TTC549 (cell line): ENCODE measurements at regions not wholly inside any gene's neighbourhood (a gene's known extent, or its start where the extent isn't known, plus 50 kb on each side); places are given as distances from the start of the nearest gene placed in this dataset.
A peak's percentile ranks its signal among the peaks of the same experiment; 100 is the strongest.
"Not testable (repeated sequence)": the region's sequence is repeated elsewhere in the genome, so short reads cannot be mapped to it uniquely, and the experiment has no call there.

Experiments used
- FAIRE-seq: peaks from 2 replicates; lab custom pipeline; 2012; peaks lifted over from hg19 to GRCh38; lab: Jason Lieb, UNC

DNA sequence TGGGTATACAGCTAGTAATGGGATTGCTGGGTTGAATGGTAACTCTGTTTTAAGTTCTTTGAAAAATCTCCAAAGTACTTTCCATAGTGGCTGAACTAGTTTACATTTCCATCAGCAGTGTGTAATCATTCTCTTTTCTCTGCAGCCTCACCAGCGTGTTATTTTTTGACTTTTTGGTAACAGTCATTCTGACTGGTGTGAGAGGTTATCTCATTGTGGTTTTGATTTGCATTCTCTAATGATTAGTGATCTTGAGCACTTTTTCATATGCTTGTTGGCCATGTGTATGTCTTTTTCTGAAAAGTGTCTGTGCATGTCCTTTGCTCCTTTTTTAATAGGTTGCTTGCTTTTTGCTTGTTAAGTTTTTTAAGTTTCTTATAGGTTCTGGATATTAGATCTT lies 194.2 kb upstream of the PHACTR1 start:
- FAIRE-seq: no peak

DNA sequence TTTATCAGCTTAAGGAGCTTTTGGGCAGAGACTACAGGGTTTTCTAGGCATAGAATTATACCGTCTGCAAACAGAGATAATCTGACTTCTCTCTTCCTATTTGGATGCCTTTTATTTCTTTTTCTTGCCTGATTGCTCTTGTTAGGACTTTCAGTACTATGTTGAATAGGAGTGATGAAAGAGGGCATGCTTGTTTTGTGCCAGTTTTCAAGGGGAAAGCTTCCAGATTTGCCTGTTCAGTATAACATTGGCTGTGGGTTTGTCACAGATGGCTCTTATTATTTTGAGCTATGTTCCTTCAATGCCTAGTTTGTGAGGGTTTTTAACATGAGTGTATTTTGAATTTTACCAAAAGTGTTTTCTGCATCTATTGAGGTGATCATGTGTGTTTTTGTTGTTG lies 192.8 kb upstream of the PHACTR1 start:
- FAIRE-seq: no peak

DNA sequence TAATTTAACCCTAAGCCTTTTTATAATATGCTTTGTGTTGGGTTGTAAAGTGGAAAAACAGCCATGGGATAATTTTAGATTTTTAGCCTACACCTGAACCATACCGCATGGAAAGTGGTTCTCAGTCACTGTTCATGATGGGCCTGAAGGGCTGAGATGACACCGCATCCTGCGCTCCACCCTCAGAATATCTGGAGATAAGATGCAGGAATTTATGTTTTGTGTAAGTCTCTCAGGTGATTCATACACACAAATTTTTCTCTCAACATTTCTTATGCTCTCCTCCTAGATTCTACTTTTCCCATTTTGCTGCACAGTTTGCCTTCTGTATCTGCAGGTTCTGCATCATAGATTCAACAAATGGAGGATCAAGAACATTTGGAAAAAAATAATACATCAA lies 191.3 kb upstream of the PHACTR1 start:
- FAIRE-seq: no peak

DNA sequence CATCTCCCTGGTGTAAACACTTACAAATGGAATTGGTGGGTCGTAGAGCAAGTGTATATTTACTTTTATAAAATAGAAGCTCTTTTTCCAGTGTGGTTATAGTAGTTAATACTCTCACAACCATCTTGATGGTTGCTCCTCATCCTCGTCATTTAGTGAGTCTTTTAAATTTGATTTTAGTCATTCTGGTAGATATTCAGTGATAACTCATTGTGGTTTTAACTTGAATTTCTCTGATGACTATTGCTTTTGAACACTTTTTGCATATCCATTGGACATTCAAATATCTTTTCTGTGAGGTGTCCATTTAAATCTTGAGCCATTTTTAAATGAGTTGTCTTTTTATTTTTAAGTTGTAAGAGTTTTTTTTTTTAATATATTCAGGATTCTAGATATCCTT lies 189.2 kb upstream of the PHACTR1 start:
- peak; percentile 38 for FAIRE-seq

DNA sequence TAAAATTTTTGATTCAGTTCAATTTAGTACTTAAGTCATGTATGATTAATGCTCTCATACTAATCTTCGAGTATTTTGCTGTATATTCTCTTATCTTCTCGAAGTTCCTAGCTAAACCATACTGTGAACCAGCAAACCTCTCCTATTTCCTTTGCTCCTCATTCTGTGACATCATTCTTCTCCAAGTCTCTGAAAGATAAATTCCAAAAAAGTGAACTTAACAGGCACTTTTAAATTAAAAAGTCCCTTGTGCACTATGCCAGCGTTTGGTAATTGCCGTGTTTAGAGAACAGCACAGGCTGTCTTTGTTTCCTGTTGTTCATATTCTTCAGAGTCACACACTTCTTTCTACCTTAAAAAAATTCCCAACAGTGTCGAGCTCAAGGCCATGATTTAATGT lies 188.4 kb upstream of the PHACTR1 start:
- FAIRE-seq: no peak

DNA sequence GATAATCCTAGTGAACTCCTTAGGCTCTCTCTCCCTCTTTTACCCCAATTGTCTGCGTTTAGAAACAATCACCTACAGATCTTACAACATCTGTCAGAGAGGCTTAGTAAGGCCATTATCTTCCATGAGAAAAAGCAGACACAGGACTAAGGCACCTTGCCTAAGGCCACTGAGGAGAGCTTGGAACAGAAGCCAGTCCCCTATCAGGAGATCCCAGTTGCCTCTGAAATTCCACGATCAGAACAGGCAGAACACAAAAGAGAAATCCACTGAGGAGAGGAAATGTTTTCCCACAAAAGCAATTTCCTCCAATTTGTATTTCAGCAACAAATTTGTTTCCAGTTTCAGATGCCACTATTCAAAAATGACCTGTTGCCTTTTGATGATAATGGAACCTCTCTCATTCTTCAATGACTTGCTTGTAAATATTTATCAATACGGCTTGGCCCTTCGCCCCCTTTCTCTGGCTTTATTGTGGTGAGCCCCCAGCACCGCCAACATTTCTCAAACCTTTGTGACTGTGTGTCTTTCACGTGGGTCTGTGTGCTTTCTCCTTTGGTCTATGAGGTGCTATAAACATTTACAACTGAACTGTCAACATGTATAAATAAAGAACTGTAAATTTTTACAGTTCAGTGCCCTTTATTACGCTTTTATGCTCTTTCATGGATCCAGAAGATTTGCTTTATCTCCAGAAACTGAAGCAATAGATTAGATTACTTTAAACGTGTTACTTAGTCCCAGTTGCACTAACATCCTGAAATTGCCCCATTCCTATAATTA lies 187.8 kb upstream of the PHACTR1 start:
- no peak for FAIRE-seq

DNA sequence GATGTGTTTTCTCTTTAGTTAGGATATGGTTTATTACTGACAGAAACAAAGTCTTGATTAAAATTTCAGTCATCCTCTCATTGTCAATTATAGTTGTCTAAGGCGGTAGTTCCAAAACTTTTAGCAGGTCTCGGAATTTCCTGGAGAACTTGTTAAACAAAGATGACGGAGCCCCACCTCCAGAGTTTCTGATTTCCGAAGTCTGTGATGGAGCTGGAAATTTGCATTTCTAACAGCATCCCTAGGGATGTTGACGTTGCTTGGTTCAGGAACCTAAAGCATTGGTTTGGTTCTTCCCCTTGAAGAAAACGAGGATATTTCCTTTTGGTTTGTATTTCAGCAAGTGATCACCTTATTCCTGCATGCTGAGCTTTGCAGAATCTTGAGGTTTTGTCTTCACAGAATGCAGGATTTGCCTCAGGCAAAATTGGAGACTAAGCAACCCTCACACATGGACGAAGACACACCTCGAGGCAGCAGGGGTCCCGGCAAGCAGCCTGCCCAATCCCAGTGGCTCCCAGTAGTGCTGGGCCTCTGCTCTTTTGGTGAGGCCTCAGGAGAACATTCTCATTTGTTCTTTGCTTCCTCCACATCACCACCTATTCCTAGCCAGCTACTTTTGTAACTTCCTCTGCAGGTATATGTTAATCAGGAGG lies 187.1 kb upstream of the PHACTR1 start:
- FAIRE-seq: no peak

DNA sequence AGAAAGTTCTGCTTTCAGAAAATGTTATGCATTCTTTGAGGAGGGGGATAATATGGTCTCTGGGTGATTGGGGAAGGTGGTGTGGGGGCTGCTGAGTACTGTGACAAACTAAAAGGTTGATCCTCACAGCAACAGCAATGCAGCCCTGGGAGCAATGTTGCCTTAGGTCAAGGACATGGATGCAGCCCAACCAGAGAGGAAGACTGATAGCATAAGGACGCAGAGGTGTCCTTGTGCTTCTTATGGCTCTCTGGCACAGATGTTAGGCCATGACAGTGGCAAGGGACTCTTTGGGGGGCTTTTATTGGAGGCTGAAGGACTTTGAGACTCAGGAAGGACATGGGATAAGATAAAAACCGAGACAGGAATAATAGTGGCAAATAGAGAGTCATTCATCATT lies 186.2 kb upstream of the PHACTR1 start:
- FAIRE-seq: no peak

DNA sequence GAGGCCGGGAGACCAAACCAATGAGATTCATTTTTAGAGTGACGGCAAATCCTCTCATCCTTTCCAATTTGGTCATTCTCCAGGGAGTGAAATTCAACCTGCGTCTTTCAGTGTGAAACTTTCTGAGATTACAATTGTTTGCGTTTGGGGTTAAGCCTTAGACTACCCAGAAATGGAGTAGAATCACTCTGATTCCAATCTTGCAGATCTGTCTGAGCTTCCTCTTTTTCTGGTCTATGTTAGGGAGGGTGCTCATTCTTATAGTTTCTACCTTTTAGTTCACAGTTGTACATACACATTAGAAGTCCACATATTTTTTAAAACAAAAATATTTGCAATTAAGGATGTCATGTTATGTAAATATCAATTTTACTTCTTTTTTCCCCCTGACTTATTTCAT lies 183.0 kb upstream of the PHACTR1 start:
- peak; percentile 90 for FAIRE-seq

DNA sequence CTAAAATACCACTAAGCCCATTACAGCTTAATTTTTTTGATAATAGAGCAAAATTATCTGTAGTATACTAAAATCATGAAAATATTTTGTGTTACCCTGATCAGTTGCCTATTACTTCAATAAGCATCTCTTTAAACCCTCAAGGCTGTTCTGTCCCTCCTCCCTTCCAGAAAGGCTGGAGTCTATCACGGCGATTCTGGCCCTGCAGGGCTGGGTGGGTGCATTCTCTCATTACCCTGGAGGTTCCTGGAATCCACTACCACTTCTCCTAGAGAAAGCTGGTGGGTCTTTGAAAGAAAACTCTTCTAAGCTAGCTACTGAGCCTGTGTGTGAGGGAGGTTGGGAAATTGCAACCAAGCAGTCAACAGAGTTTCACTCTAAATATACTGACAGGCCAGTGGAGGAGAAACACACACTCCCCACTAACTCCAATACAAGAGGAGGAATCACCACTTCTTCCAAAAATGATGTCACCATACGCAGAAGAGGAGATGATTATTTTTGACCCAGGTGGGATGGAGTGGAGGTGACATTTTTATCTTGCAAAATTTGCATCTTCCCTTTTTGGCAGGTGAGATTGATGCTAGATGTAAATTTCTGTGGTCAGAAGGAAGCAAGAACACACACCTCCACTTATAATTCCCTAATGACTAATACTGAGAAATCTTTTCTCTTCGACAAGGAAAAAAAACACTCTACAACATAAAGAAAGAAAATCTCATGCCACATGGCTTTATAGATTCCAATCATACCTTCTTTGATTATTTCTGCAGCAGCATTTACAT lies 182.3 kb upstream of the PHACTR1 start:
- no peak for FAIRE-seq

DNA sequence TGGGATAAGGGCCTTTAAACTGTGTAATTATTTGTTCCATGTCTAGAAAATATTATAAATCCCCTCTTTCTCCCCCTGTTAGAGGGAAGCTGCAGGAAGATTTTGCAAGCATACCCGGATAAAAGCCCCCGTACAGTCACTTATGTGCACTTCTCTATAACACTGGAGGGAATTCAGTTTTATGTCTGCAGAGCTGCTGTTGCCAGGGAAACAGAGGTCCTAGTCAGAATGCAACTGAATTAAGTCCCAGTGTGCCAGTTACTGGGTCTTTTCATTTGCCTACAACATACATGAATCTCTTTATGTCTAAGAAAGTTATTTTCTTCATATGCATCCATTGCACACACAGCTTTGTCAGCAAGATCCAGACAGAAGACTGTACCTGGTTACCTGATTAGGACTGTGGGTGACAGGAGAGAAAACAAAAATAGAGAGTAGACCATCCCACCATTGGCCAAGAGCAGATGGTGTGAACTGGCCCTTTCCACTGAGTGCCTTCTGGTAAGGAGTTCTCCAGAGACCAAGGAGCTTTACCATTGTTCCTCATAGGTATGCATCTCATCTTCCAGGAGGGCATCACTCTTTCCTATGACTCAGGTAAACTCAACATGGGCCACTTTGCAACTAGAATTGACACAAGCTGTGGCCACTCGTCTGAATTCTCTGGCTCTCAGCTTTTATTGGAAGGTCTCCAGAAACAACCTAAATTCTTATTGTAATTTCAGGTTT lies 180.8 kb upstream of the PHACTR1 start:
- FAIRE-seq: no peak

DNA sequence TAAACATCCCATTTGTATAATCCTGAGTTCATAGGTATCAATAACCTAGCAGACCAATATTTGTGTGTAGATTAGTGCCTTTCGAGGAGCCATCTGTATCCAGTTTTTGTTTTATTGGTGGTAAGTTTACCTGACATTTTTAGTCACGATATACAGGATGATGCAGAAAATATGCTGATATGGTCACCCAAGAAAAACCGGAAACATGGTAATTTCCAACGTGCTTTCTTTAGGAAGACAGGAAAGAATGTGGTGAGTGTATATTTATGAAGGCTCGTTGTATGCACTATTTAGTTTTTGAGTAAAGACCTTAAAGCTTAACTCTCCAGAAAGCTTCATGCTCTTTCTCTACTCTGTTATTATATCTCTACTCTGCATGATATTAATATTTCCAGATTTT lies 180.2 kb upstream of the PHACTR1 start:
- no peak for FAIRE-seq

DNA sequence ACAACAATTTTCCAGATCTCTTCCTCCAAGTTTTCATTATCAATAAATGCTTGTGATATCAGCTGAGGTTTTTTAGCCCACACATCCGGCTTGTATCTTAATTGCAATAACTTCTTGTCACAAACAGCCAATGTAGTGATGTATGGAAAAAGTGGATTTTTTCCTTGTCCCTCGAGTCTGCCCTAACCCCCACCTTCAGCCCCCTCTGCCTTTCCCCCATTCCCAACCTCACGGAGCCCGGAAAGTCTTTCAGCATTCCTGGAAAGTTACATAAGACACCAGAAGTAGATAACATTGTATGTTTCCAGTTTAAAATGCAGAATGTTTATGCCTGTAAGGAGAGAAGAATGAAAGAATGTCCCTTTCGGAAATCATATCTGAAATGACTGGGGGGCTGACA lies 179.2 kb upstream of the PHACTR1 start:
- FAIRE-seq: no peak

DNA sequence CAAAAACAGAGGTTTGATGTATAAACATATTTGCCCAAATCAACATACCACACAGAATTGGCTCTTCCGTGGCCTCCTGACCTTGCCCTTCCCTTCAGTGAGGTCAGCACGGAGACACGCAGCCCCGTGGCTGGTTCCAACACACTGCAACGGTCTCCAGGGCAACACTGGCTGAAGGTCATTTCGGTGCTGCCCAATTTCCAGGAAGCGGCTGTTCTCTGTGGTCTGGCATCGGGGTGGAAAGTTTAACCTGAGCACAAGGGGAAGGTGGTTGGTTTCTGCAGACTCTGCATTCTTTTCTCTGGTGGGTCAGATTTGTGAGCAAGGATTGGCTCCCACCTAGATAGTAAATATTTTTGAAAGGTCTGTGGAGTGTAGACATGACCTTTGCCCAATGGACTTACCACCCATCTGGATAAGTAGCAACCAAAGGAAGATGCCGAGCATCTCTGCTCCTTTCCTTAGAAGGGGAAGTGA lies 177.6 kb upstream of the PHACTR1 start:
- FAIRE-seq: peak; percentile 93

DNA sequence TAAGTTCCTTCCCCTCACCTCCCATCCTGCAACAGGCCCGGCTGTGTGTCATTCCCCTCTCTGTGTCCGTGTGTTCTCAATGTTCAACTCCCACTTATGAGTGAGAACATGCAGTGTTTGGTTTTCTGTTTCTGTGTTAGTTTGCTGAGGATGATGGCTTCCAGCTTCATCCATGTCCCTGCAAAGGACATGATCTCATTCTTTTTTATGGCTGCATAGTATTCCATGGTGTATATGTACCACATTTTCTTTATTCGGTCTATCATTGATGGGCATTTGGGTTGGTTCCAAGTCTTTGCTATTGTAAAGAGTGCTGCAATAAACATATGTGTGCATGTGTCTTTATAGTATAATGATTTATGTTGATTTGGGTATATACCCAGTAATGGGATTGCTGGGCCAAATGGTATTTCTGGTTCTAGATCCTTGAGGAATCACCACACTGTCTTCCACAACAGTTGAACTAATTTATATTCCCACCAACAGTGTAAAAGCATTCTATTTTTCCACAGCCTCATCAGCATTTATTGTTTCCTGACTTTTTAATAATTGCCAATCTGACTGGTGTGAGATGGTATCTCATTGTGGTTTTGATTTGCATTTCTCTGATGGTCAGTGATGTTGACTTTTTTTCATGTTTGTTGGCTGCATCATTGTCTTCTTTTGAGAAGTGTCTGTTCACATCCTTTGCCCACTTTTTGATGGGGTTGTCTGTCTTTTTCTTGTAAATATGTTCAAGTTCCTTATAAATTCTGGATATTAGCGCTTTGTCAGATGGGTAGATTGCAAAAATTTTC lies 174.1 kb upstream of the PHACTR1 start:
- FAIRE-seq: not testable (repeated sequence)

DNA sequence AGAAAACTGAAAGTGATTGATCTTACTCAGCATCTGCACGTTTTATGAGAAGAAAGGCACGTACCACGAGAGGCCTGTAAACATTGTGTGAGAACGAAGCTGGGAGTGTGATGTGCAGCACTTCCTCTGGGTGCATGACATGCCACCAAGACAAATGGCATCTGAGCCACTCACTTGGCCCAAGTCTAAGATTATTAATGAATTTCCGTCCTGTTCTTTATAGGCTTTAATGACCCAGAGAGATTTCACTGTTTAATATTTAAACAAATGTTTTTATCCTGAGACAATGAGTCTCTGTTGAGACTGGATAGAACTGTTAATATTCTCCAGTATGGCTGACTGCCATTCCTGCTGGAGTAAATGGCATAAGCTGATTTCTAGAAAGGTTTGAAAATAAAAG lies 172.6 kb upstream of the PHACTR1 start:
- peak; percentile 31 for FAIRE-seq

DNA sequence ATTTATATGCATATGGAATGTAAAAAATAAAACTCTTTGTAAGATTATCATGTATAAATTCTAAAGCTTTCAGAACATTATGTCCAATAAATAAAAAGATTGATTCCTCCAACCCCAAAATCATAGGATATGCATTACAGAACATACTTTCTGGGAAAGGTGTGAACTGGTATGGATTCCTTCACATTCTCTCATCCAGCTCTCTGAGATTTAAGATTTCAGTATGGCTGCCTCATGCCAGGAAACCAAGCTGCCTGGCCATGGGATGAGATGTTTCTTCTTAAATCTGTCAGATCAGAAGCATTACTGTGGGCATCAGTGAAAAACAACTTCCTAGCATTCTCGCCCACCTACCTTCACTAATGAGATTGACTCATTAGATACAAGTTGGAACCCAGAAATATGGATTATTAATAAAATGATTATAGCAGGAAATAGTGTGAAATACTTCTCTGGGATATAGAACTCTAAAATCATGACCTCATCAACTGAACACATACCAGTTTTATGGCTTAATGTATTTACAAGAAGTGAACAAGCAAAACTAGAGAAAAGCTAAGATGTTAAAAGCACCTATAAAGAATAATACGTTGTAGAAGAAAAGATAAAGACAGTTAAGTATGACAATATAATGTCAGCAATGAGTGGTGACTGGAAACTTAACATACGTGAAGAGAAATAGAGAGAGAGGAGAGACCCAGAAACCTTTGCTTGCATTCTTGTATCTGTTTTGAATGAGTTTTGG lies 171.6 kb upstream of the PHACTR1 start:
- FAIRE-seq: peak; percentile 22

DNA sequence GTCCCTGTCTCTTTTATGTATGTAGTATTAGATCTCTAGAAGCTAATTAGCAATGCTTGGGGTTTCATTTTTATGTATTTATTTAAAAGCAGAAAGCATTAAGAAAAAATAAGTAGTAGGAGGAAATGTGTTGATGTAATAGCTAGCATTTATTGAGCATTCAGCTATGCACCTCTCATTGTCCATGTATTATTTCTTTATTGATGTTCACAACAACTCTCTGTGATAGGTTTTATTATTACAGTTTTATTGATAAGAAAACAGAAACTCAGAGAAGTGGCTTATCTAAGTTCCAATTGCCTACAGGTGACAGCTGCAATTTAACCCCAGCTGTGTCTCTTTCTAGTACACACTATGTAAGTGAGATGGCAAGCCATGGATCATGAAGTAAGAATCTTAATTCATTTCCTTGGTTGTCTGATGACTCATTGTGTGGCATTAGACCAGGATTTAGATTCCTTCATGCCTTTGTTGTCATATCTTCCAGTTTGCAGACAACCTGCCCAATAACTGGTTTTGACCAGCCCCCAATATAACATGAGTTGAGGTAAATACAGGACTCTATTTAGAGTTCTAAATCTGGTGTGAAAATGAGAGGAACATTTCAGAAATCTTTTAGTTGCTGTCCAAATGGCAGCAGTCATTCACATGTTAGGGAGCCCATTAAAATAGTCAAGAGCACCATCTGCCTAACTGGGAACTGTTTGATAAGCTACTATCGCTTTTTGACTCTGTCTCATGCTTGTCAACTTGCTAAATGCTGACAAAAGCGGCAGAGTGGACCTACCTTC lies 170.8 kb upstream of the PHACTR1 start:
- FAIRE-seq: peak; percentile 92

DNA sequence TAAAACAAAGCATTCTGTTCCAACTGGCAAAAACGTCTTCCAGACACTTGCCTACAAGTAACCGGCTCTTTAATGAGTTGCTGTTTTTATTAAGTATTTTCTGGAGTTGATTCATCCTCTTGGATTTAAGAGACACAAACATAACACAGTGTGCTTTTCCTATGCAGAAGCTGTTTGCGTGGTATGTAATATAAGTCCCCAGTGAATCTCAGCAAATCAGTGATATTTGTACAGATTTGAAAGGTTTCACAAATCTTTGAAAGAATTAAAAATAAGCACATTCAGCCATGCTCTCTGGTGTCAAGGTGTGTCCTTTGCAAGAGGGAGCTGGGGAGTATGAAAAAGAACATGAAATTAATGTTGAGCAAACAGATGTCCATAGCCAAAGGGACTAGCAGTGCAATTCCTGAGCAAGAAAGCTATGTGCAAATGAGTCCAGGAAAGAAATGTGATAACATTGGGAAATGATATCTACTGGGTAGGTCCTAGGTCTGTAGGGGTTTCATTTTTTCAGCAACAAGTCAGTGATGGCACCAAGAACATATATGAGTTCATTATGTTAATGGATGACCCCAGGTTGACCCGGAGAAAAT lies 170.1 kb upstream of the PHACTR1 start:
- no peak for FAIRE-seq

DNA sequence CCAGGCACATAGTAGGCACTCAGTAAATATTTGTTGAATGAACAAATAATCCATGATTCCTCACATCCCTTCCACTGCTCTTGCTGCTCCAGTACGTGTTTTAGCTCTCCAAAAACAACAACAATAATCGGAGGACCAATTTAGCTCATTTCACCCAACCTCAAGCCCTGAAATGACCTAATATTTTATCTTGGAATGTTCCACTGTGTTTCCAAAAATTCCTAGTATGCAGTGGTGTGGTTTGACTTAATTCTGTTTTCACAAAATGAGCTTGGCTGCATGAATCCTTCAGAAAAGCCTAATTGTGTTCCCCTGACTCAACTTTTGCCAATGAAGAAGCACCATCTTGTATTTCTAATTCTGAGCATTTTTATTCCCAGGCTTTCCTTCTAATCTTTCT lies 168.0 kb upstream of the PHACTR1 start:
- FAIRE-seq: no peak
